D721Med (cell line): ENCODE measurements at regions not wholly inside any gene's neighbourhood (a gene's known extent, or its start where the extent isn't known, plus 50 kb on each side); places are given as distances from the start of the nearest gene placed in this dataset.
"Not testable (repeated sequence)": the region's sequence is repeated elsewhere in the genome, so short reads cannot be mapped to it uniquely, and the experiment has no call there.

Source experiments
- DNase-seq: peaks from one replicate; pipeline ENCODE4 v3.0.0; 2011; ENCODE audit warnings: low spot score; ENCODE audit not compliant: insufficient read length
- FAIRE-seq: peaks from 2 replicates; lab custom pipeline; 2011; peaks lifted over from hg19 to GRCh38; lab: Jason Lieb, UNC
- TF ChIP-seq, protein P1 (sequence below): IDR thresholded peaks from 2 replicates; pipeline ENCODE4 v1.5.1; 2012; ENCODE audit warnings: mild to moderate bottlenecking, control low read depth; ENCODE audit not compliant: insufficient read depth; ENCODE audit errors: missing control alignments

GRCh38 chr3:182331341-182331740 is 462.0 kb upstream of the ATP11B start:
- FAIRE-seq (no peak), DNase-seq (no peak)
- TF ChIP-seq, protein P1, sequence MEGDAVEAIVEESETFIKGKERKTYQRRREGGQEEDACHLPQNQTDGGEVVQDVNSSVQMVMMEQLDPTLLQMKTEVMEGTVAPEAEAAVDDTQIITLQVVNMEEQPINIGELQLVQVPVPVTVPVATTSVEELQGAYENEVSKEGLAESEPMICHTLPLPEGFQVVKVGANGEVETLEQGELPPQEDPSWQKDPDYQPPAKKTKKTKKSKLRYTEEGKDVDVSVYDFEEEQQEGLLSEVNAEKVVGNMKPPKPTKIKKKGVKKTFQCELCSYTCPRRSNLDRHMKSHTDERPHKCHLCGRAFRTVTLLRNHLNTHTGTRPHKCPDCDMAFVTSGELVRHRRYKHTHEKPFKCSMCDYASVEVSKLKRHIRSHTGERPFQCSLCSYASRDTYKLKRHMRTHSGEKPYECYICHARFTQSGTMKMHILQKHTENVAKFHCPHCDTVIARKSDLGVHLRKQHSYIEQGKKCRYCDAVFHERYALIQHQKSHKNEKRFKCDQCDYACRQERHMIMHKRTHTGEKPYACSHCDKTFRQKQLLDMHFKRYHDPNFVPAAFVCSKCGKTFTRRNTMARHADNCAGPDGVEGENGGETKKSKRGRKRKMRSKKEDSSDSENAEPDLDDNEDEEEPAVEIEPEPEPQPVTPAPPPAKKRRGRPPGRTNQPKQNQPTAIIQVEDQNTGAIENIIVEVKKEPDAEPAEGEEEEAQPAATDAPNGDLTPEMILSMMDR, result no peak

DNA sequence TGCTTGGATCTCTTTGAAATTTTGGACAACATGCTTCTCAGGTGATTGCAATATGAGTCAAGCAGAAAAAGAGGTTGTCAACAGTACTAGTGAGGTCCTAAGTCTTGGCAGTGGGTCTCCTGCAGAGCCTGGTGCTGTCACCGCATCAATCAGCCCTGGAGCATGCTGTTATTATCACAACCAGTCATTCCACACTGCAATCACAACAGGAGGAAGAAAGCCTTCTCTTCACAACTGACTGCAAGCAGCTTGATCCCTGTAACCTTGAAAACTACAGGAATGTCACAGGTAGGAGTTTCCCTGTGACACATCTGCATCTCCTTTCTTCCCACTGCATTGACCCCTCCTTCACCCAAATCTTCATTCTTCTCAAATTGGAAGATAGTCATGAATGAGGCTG is 451.1 kb upstream of the ATP11B start:
- DNase-seq, result no peak
- no peak for FAIRE-seq
- TF ChIP-seq, protein P1, result no peak

DNA sequence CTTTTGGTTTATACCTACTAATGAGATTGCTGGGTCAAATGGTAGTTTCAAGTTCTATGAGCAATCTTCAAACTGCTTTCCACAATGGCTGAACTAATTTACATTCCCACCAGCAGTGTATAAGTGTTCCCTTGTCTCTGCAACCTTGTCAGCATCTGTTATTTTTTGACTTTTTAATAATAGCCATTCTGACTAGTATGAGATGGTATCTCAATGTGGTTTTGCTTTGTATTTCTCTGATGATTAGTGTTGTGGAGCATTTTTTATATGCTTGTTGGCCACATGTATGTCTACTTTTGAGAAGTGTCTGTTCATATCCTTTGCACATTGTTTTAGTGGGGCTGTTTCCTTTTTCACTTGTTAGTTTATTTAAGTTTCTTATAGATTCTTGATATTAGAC is 449.3 kb upstream of the ATP11B start:
- FAIRE-seq, DNase-seq: not testable (repeated sequence)

DNA sequence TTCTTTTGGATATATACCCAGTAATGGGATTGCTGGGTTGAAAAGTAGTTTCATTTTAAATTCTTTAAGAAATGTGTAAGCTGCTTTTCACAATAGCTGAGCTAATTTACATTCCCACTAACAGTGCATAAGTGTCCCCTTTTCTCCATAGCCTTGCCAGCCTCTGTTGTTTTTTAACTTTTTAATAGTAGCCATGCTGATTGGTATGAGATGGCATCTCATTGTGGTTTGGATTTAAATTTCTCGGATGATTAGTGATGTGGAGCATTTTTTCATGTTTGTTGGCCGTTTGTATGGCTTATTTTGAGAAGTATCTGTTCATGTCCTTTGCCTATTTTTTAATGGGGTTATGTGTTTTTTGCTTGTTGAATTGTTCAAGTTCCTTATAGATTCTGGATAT is 444.3 kb upstream of the ATP11B start:
- DNase-seq, result no peak
- FAIRE-seq, result no peak
- TF ChIP-seq, protein P1, result no peak

DNA sequence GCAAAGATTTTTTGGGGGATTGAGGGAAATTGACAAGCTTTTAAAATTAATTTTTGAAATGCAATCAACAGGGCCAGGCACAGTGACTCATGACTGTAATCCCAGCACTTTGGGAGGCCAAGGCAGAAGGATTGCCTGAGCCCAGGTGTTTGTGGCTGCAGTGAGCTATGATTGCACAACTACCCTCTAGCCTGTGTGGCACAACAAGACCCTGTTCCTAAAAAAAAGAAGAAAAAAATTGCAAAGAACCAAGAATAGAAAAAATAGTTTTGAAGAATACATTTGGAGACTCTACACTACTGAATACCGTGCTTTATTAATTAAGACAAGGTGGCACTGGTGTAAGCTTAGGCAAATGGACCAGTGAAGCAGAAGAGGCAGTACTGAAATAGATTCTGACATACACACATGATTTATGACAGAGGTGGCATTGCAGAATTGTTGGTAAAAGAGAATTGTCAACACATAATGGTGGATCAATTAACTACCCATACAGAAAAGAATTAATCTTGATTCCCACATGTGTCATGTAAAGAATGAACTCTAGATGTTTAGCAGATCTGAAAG is 443.3 kb upstream of the ATP11B start:
- DNase-seq (no peak), FAIRE-seq (no peak)
- TF ChIP-seq, protein P1, result no peak

DNA sequence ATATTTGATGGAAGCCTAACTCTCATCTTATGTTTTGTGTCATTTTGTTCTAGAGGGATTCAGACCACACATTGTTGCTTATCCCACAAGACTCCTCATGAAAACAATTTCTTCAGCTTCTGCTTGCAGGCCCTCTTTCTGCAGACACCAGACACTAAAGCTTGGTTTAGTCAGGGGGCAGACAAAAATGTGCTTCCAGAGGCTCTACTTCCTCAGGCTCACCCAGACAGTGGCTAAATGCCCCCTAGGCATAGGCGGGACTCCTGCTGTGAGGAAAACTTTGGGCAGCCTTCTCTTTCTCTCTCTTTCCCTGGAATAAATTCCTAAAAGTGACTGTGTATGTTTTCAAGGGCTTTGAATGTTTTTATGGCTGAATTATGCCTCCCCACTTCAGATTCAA is 435.4 kb upstream of the ATP11B start:
- DNase-seq (no peak), FAIRE-seq (no peak)
- TF ChIP-seq, protein P1, result no peak

GRCh38 chr3:182364323-182364722 is 429.0 kb upstream of the ATP11B start:
- FAIRE-seq (no peak), DNase-seq (no peak)
- TF ChIP-seq, protein P1, result no peak
